Fibroblast of mammary gland (primary cell): ENCODE measurements at regions not wholly inside any gene's neighbourhood (a gene's known extent, or its start where the extent isn't known, plus 50 kb on each side); places are given as distances from the start of the nearest gene placed in this dataset.

Experiments
- DNase-seq: peaks from one replicate; pipeline ENCODE4 v3.0.0-alpha.2; 2010; ENCODE audit warnings: low read depth
- H3K4me3 ChIP-seq: 2 replicates; pipeline ENCODE4 v1.5.1; 2011; ENCODE audit warnings: low read depth, mild to moderate bottlenecking, low read length, moderate library complexity; ENCODE audit not compliant: control insufficient read depth
- TF ChIP-seq, protein P1 (sequence below): conservative IDR thresholded peaks from 2 replicates; pipeline ENCODE4 v1.5.1; 2011; ENCODE audit warnings: low read depth, low read length, inconsistent platforms; ENCODE audit not compliant: control insufficient read depth, insufficient read depth

DNA sequence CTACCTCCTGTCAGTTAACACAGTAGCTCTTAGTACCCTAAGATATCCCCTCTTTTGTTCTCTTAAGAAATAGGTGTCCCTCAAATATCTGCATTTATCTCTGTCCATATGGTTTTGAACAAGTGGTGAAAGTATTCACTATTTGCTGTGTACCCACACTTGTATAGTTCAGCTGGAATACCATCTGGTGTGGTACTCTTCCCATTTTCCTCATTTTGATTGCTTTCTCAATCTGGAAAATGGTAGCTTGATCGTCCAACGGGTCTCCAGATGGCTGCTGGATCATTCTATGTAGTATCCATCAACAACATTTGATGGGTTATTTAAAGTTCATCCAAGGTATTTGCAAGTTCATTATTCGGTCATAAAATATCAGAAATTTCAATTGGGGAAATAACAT, 100.3 kb upstream of the DPYD start:
- no peak for DNase-seq
- TF ChIP-seq, protein P1, sequence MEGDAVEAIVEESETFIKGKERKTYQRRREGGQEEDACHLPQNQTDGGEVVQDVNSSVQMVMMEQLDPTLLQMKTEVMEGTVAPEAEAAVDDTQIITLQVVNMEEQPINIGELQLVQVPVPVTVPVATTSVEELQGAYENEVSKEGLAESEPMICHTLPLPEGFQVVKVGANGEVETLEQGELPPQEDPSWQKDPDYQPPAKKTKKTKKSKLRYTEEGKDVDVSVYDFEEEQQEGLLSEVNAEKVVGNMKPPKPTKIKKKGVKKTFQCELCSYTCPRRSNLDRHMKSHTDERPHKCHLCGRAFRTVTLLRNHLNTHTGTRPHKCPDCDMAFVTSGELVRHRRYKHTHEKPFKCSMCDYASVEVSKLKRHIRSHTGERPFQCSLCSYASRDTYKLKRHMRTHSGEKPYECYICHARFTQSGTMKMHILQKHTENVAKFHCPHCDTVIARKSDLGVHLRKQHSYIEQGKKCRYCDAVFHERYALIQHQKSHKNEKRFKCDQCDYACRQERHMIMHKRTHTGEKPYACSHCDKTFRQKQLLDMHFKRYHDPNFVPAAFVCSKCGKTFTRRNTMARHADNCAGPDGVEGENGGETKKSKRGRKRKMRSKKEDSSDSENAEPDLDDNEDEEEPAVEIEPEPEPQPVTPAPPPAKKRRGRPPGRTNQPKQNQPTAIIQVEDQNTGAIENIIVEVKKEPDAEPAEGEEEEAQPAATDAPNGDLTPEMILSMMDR = no peak
- H3K4me3 ChIP-seq = no peak overlapping the region

DNA sequence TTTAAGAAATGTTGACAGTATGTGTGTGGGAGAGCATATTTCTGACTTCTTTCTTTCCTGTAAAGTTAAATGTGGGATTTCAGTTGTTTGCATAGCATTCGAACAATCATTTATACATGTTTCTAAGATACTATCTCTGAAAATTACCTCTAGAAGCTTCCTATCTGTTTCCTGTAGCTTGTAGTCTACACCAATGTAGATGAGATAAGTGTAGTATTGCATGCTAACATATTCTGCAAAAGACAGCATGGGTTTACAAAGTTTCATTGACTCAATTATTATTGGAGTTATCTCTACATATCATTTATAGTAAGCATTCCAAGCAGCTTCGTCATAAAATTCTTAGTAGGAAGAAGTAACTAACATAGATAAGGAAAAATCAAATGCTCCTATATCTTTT, 98.9 kb upstream of the DPYD start:
- DNase-seq = no peak
- TF ChIP-seq, protein P1 = no peak
- H3K4me3 ChIP-seq = no peak overlapping the region

DNA sequence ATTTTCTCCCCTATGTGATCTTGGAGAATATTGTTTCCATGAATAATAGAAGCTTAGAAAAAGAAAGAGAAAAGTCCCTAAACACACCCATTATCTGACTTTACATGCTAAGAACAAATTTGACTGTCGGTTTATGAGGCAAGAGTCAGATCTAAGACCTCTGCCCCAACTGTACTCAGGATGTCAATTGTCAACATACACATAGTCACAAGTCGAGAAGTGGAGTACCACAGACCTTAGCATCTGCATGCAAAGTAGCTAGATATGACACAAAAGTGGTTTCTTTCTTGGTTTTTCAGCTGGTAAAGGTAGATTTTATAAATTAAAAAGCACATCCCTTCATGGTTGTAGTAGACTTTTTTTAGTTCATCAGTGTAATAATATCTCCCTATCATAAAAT, 97.2 kb upstream of the DPYD start:
- TF ChIP-seq, protein P1 = no peak
- H3K4me3 ChIP-seq = no peak overlapping the region
- no peak for DNase-seq

DNA sequence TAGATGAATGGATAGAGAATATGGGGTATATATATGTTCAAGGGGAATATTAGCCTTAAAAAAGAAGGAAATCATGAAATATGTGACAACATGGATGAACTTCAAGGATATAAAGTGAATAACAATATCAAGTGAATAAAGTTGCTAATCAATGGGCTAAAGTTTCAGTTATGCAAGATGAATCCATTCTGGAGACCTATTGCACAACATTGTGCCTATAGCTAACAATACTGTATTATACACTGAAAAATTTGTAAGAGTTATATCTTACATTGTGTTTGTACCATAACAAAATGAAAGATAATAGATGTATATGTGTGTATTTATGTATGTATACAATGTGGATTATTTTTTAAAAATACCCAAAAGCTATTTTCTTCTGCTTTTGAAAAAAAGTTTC, 96.3 kb upstream of the DPYD start:
- DNase-seq = no peak
- no peak overlapping the region for H3K4me3 ChIP-seq
- TF ChIP-seq, protein P1 = no peak

DNA sequence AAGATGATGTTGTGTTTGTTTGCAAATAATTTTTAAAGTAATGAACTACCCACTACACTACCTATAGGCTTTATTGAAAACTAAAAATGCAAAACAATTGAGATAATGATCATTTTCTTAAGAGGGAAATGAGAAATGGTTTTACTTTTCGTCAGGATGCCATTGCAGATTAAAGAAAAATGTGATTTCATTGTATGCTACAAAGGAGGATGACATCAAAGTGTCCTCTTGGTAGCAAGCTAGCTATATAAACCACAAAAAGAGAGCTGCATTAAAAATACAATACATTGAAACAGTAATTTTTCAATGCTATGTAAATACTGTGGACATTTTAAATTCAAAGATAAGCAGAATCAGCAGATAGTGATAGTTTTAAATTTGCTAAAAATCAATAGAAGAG, 87.5 kb upstream of the DPYD start:
- no peak for DNase-seq
- TF ChIP-seq, protein P1 = no peak
- no peak overlapping the region for H3K4me3 ChIP-seq

DNA sequence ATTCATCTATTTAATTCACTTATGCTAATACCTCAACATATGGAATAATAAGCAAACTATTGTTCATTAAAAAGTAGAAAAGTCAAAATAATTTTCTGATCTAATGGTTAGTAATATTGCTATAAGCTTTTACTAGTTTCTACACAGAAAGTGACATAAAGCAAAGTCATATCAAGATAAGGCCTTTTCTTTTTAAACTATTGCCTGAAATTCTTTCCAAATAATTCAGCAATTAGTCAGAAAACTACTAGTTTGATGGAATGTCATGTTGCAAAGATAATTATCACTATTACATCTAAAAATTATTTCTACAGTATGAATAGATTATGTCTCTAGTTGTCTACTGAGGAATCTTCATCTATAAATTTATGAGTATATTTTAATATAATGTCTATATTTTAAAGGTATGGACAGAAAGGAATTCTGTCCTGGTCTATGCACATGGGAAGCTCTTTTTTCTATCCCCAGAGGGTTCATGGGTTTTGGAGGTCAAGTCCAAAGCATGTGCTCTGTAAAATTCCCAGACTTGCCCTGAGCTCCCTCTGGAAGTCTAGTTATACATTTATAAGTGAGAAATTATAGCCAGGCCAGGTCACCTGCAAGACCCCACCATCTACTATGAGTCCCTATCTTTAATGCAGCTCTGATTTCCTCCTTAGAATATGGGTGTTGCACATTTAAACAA, 84.6 kb upstream of the DPYD start:
- H3K4me3 ChIP-seq = no peak overlapping the region
- TF ChIP-seq, protein P1 = no peak
- DNase-seq = no peak

DNA sequence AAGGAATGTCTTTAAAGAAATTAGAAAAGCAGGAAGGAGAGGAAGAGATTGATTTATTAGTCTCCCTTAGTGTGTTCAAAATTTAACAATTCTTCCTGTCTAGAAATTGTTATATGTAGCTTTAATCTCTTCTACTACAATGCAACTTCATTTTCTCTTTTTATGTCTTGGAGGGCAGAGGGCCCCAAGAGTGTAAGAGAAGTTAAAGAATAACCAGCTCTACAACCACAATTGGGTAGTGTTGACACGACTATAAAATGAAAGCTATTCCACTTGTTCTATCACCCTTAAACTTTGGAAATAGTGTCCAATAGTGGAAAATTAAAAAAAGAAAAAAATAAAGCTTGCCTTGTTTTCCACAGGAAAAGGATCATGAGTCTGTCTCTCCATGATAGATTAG, 82.6 kb upstream of the DPYD start:
- H3K4me3 ChIP-seq = no peak overlapping the region
- TF ChIP-seq, protein P1 = no peak
- no peak for DNase-seq
